T-helper 9 cell (primary cell): ENCODE measurements at regions not wholly inside any gene's neighbourhood (a gene's known extent, or its start where the extent isn't known, plus 50 kb on each side); places are given as distances from the start of the nearest gene placed in this dataset.
"Not testable (repeated sequence)": the region's sequence is repeated elsewhere in the genome, so short reads cannot be mapped to it uniquely, and the experiment has no call there.

Experiments
- DNase-seq: peaks from one replicate; pipeline ENCODE4 v3.0.0-alpha.2; 2020

GRCh38 chr3:182148360-182148759 lies 436.6 kb downstream of the SOX2 start:
- DNase-seq = no peak

GRCh38 chr3:182149594-182149993 lies 437.9 kb downstream of the SOX2 start:
- DNase-seq = no peak

- not testable (repeated sequence) for DNase-seq
Observed at GRCh38 chr3:182156326-182156725, 444.6 kb downstream of the SOX2 start.

GRCh38 chr3:182165234-182165633 lies 453.5 kb downstream of the SOX2 start:
- DNase-seq = no peak

GRCh38 chr3:182172534-182172933 lies 460.8 kb downstream of the SOX2 start:
- DNase-seq = no peak

GRCh38 chr3:182178488-182179200 lies 466.9 kb downstream of the SOX2 start:
- DNase-seq = no peak

GRCh38 chr3:182179631-182180030 lies 467.9 kb downstream of the SOX2 start:
- DNase-seq = no peak

- DNase-seq = no peak
Observed at GRCh38 chr3:182180654-182181385, 469.1 kb downstream of the SOX2 start.

- no peak for DNase-seq
Observed at GRCh38 chr3:182182531-182182968, 470.8 kb downstream of the SOX2 start.

GRCh38 chr3:182183716-182184430 lies 472.1 kb downstream of the SOX2 start:
- no peak for DNase-seq

GRCh38 chr3:182185313-182185712 lies 473.6 kb downstream of the SOX2 start:
- no peak for DNase-seq

- no peak for DNase-seq
Observed at GRCh38 chr3:182190056-182190455, 478.3 kb downstream of the SOX2 start.

- DNase-seq = no peak
Observed at GRCh38 chr3:182198345-182198744, 486.6 kb downstream of the SOX2 start.

- no peak for DNase-seq
Observed at GRCh38 chr3:182201456-182202168, 489.9 kb downstream of the SOX2 start.

- no peak for DNase-seq
Observed at GRCh38 chr3:182212479-182213076, 500.9 kb downstream of the SOX2 start.

- DNase-seq = no peak
Observed at GRCh38 chr3:182214416-182214815, 502.7 kb downstream of the SOX2 start.

GRCh38 chr3:182215881-182216280 lies 504.2 kb downstream of the SOX2 start:
- DNase-seq = no peak

- no peak for DNase-seq
Observed at GRCh38 chr3:182216311-182216970, 504.7 kb downstream of the SOX2 start.

GRCh38 chr3:182220013-182220412 lies 508.3 kb downstream of the SOX2 start:
- DNase-seq = no peak

GRCh38 chr3:182220471-182220870 lies 508.7 kb downstream of the SOX2 start:
- DNase-seq = no peak

GRCh38 chr3:182226995-182227394 lies 515.3 kb downstream of the SOX2 start:
- no peak for DNase-seq

GRCh38 chr3:182233405-182233804 lies 521.7 kb downstream of the SOX2 start:
- no peak for DNase-seq
